SU-DHL-6 (cell line): ENCODE measurements at regions not wholly inside any gene's neighbourhood (a gene's known extent, or its start where the extent isn't known, plus 50 kb on each side); places are given as distances from the start of the nearest gene placed in this dataset.

ENCODE experiments used
- CTCF ChIP-seq: fragments of 200-600 bp; sonication (generic); IDR thresholded peaks from one replicate; pipeline ENCODE4 v1.5.1; 2017; ENCODE audit warnings: antibody characterized with exemption, mild to moderate bottlenecking, low read length, moderate library complexity; ENCODE audit not compliant: insufficient read depth, poor library complexity, severe bottlenecking
- EZH2phosphoT487 ChIP-seq: fragments of 200-600 bp; sonication (generic), shearing (Covaris generic); conservative IDR thresholded peaks from 2 replicates; pipeline ENCODE4 v1.6.1; 2018; ENCODE audit warnings: mild to moderate bottlenecking, antibody characterized with exemption, low read length, moderate library complexity, mixed read lengths

- no peak for TF ChIP-seq CTCF
- TF ChIP-seq EZH2phosphoT487 = no peak
These were observed 66.0 kb downstream of the ARL4C start for GRCh38 chr2:234430871-234431270.
